GM18858 (cell line): ENCODE measurements at regions not wholly inside any gene's neighbourhood (a gene's known extent, or its start where the extent isn't known, plus 50 kb on each side); places are given as distances from the start of the nearest gene placed in this dataset.
A peak's percentile ranks its signal among the peaks of the same experiment; 100 is the strongest.

Experiments used
- ATAC-seq: cut with Tn5 transposase; IDR thresholded peaks from one replicate; pipeline ENCODE4 v1.9.1; 2021; ENCODE audit not compliant: unreplicated experiment

GRCh38 chr1:56084246-56084645, 495.1 kb downstream of the PLPP3 start:
- no peak for ATAC-seq

GRCh38 chr1:56081736-56082135, 497.6 kb downstream of the PLPP3 start:
- ATAC-seq: no peak

GRCh38 chr1:56081173-56081572, 498.2 kb downstream of the PLPP3 start:
- ATAC-seq: no peak

DNA sequence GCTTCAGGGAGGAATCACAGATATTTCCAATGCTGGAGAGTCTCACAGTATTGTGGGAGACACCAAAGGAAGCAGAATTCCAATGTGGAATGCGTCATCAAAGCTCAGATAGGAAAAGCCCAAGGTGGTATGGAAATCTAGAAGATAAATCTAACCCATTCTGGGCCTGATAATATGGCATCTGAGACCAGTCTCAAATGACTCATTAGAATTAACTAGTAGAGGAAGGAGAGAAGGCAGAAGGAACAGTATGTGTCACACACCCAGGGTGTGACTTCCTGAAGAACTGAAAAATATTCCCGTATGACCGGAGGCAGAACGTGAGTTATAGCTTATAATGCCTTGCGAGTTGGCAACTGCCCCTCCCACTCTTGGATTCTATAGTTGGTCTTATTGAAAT, 499.2 kb downstream of the PLPP3 start:
- no peak for ATAC-seq

GRCh38 chr1:56079391-56079790, 500.0 kb downstream of the PLPP3 start:
- no peak for ATAC-seq

DNA sequence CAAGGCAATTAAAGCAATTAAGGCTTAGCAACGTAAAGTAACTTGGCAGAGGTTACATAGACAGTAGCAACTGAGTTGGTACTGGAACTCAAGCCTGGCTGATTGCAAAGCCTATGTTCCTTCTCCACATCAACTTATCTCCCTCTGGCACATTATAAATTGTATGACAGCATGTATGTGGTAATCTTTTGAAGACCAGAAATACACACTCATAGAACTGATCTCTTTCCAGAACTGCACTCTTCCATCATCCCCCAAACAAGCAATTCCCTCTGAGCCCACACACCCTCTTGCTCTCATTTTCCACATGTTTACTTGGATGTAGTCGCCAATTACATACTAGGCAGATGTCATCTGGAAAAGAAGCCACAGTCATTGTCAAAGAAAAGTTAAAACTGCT, 502.2 kb downstream of the PLPP3 start:
- no peak for ATAC-seq

GRCh38 chr1:56074007-56074651, 505.2 kb downstream of the PLPP3 start:
- ATAC-seq: no peak

- no peak for ATAC-seq
Observed at GRCh38 chr1:56073614-56074006, 505.8 kb downstream of the PLPP3 start.

- ATAC-seq: no peak
Observed at GRCh38 chr1:56073206-56073605, 506.2 kb downstream of the PLPP3 start.

GRCh38 chr1:56072310-56072709, 507.1 kb downstream of the PLPP3 start:
- no peak for ATAC-seq

DNA sequence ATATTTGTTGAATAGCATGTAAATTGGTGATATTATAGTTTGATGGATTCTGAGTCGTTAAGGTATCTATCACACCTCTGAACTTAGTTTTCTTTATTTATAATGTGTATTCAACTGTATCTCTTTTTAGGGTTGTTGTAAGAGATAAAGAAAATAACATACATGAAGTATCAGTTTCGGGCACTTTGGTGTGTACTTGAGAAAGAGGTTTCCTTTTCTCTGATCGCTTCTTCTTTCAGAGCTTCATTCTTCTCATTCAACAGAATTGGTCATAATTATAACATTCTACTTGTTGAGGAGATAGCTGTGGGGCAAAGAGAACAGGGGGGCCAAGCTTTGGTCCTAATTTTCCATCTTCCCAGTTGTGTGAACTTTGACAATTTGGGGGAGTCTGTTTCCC, 508.0 kb downstream of the PLPP3 start:
- no peak for ATAC-seq

DNA sequence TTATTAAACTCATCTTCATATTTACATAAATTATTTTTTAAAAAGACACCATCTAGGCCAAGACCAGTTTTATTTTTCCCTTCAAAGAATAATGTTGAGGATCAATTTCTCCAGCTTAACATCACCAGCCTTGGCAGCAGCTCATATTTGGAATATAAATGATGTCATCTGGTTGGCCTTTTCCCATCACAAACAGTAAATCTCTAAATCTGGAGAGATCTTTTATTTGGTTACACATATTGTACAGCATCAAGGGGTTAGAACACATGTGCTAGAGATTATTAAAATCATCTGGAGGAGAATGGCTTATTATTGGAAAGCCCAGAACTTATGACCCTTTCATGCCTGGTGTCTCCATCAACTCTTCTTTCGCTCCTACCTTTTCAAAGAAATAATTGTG, 508.8 kb downstream of the PLPP3 start:
- no peak for ATAC-seq

- no peak for ATAC-seq
Observed at GRCh38 chr1:56069824-56070223, 509.5 kb downstream of the PLPP3 start.

DNA sequence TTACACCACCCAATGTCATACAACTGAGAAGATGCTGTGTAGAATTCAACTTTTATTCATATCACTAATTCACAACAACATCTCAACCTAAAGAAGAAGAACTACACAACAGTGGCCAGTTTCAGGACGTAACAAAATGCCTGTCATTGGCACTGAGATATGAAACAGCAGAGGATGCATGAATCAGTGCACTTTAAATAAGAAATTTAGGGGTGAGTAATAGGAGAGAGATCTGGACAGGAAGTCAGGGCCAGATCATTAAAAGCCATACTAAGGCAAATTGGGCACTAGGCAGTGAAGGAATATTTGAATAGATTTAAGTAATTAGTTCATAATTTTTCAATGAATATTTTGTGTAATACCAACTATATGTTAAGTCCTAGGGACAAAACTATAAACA, 510.5 kb downstream of the PLPP3 start:
- no peak for ATAC-seq

- no peak for ATAC-seq
Observed at GRCh38 chr1:56068210-56068609, 511.2 kb downstream of the PLPP3 start.

DNA sequence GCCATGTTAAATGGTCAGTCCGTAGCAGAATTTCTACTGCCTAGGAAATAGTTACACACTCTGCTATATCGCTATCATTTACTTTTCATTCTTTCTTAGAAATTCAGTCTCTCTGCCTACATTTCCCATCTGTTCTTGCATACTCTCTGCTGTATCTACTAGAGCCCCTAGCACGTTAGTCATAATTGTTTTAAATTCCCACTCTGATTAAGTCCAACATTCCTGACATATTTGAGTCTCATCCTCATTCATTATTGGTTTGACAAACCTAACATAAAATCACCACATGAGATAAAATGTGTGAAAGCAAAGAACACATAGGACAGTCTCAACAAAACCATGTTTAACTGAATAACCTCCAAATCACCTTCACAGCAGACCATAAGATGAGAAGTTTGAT, 513.6 kb downstream of the PLPP3 start:
- ATAC-seq: no peak

DNA sequence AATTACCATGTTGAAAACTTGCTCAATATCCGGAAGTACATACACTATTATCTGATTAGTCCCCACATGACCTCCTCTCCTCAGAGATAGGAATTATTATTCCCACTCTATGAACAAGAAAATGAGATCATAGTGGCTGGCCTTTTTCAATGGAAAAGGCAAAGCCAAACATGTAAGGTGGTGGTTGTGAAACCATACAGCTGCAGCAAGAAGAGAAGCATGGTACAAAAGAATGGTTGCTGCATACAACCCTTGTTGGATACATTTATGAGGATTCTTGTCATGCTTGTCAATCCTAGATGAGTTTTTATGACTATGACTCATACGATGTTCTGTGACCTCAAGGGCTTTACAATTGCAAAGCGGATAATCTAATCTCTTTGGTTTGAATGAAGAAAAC, 514.7 kb downstream of the PLPP3 start:
- ATAC-seq: no peak

- no peak for ATAC-seq
Observed at GRCh38 chr1:56063461-56063860, 515.9 kb downstream of the PLPP3 start.

DNA sequence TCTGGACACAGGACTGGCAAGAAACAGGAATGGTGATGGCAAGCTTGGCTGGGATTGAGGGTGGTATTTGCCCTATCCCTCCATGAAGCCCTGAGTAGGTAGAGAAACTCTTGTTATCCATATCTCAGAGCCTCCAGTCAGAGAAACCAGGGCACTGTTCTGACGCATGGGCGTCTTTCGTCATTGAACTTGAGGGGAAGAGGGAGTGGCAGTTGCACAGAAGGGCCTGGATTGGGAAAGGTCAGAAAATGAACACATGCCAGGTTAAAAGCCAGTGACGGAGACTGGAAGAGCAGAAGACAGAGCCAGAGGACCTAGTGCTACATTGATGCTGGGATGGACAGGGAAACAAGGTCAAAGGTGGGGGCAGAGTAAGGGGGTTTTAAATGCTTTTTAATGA, 516.7 kb downstream of the PLPP3 start:
- no peak for ATAC-seq

DNA sequence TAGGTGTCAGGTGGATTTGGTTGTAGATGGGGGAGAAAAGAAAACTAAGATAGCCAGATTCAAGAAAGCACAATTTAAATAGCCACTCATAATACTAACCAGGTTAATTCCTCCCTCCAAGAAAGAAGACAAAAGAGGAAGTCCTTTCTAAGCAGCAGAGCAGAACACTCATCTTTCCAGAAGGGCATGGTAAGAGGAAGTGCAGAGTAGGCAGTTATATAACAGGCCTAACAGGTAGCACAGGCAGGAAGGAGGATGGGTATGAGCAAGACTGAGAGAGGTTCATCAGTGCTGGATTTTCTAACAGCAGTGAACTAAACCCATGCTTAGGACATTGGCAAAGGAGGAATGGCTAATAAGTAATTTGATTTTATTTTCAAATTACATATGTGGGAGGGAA, 517.5 kb downstream of the PLPP3 start:
- peak; percentile 83 for ATAC-seq

- ATAC-seq: no peak
Observed at GRCh38 chr1:56060906-56061305, 518.5 kb downstream of the PLPP3 start.

DNA sequence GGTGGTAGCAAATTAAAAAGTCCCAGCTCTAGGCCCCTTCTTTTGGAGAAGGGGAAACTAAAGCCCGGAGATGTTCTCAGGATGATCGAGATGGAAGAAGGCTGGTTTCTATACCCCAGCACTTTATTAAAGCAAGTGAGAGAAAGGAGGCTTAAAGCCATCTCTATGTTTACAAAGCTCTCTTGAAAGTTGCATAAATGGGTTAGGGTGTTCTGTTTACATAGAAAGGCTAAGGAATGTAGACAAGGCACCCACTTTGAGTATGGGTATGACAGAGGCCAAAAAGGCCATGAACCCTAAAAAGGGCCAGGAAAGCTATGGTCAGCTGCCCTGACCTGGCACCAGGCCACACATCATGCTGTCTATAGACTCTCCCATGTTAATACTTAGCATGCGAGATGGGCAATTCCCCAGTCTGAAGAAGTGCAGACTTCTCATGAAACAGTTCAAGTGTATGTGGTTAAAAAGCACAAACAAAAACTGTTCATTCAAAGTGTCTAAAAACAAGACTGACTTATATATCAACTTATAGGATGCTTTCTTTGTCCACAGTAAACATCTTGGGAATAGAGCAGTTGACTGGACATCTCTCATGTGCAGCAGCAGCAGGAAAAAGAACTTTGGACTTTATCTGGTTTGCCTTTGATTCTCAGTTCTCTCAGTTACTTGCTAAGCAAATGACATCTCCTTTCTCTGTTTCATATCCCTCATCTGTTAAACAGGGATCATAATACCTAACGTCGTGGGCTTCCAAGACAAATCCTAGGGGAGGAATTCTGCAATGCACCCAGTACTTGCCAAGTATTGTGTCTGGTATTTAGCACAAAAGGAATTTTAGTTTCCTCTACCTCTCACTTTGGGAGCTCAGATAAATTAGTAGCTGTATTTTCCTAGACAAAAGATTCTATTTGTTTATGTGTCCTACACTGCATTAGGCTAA, 521.6 kb downstream of the PLPP3 start:
- no peak for ATAC-seq
